ENCODE measurements at regions not wholly inside any gene's neighbourhood (a gene's known extent, or its start where the extent isn't known, plus 50 kb on each side); places are given as distances from the start of the nearest gene placed in this dataset.

DNA sequence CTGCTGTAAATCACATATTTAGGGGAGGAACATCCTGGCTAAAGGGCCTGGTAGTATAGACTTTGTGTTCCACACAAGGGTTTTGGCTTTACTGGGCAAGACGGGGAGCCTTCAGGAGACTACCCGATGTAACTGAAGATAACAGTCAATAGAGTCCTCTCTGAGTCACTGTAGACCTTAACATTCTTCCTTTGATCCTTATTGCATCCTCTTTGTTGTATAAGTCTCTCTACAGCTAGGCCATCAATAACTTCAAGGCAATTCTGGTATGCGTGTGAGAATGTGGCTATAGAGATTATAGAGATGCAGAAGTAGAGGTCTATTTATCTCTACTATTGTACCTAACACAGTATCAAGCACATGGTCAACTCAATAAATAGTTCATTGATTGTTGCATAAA is 67.3 kb upstream of the STK32A start:
- TF ChIP-seq, protein P1, sequence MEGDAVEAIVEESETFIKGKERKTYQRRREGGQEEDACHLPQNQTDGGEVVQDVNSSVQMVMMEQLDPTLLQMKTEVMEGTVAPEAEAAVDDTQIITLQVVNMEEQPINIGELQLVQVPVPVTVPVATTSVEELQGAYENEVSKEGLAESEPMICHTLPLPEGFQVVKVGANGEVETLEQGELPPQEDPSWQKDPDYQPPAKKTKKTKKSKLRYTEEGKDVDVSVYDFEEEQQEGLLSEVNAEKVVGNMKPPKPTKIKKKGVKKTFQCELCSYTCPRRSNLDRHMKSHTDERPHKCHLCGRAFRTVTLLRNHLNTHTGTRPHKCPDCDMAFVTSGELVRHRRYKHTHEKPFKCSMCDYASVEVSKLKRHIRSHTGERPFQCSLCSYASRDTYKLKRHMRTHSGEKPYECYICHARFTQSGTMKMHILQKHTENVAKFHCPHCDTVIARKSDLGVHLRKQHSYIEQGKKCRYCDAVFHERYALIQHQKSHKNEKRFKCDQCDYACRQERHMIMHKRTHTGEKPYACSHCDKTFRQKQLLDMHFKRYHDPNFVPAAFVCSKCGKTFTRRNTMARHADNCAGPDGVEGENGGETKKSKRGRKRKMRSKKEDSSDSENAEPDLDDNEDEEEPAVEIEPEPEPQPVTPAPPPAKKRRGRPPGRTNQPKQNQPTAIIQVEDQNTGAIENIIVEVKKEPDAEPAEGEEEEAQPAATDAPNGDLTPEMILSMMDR (IDR thresholded peaks at IDR 0.05; ENCODE audit: control insufficient read depth, insufficient read depth, low read depth, low read length, missing control alignments), result no peak
- no peak overlapping the region for H3K4me3 ChIP-seq (ENCODE audit: control insufficient read depth, low read depth, low read length)
- no peak for DNase-seq (ENCODE audit: low read depth)

DNA sequence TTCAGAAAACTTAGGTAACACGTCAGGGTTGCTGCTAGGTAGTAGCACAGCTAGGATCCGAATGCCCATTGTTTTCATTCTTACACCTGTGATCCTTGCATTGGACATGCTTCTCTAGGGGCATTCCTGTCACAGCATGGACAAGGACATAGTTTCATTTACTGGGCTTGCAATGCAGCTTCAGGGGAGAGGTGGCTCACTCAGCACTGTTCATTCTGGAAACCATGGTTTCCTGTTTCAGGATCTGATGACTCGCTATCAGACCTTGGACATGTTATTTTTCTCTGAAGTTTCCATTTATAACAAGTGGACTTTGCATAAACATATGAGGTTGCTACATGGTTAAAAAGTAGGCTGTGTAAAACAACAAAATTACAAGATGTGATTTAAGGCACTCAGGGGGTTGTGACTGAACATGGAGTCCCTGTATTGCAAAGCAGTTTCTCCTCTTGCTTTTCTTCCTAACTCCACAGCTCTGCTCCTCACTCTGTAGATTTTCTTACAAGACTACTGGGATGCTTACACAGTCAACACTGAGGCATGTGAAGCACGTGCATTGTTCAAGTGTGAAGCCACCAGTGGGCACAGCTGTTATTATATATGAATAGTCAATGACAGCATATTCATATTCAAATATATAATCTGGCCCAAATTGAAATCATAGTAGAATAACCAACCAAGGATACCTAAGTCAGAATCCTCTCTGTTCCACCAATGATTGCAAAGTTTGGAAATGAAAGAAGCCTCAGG is 66.1 kb upstream of the STK32A start:
- TF ChIP-seq, protein P1 (IDR thresholded peaks at IDR 0.05; ENCODE audit: control insufficient read depth, insufficient read depth, low read depth, low read length, missing control alignments), result no peak

DNA sequence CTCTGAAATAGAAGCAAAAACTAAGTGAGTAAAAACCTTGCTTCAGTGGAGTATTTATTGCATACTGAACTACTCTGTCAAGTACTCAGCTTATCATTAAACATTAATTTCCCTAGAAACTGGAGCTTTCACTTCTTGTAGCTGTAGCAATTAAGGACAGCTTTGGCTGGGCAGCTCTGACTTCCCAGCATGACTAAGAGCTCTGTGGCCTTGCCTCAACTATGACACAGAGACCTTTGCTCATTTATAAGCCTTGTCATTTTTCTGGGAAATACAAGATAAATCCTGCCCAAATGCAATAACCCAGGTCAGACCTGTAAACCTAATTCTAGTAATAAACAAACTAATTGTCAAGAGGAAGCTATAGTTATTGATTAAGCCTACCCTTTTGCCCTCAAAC is 65.4 kb upstream of the STK32A start:
- no peak overlapping the region for H3K4me3 ChIP-seq (ENCODE audit: control insufficient read depth, low read depth, low read length)
- TF ChIP-seq, protein P1 (IDR thresholded peaks at IDR 0.05; ENCODE audit: control insufficient read depth, insufficient read depth, low read depth, low read length, missing control alignments), result no peak
- DNase-seq (ENCODE audit: low read depth), result peak; percentile 45

More for the DNA sequence above, 66.1 kb upstream of the STK32A start:
- no peak overlapping the region for H3K4me3 ChIP-seq (ENCODE audit: control insufficient read depth, low read depth, low read length)
- DNase-seq (ENCODE audit: low read depth), result no peak

DNA sequence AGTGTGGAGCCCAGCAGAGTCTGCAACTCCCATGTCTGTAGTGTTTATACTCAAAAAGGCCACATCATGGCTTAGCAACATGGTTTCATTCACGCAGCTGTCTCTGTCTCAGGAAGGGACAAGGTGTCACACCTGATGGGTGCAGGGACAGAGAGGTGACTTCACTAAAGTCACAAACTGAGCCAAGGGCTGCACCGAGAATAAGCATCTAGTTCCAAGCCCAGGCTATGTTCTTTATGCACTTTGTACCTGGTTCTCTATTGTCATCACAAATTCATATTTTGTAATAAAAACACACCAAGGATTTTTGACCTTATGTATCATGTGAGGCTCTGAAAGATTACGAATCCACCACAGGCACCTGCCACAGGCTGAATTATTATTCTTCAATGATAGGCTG is 64.9 kb upstream of the STK32A start:
- TF ChIP-seq, protein P1 (IDR thresholded peaks at IDR 0.05; ENCODE audit: control insufficient read depth, insufficient read depth, low read depth, low read length, missing control alignments), result no peak
- no peak for DNase-seq (ENCODE audit: low read depth)
- H3K4me3 ChIP-seq (ENCODE audit: control insufficient read depth, low read depth, low read length), result no peak overlapping the region

DNA sequence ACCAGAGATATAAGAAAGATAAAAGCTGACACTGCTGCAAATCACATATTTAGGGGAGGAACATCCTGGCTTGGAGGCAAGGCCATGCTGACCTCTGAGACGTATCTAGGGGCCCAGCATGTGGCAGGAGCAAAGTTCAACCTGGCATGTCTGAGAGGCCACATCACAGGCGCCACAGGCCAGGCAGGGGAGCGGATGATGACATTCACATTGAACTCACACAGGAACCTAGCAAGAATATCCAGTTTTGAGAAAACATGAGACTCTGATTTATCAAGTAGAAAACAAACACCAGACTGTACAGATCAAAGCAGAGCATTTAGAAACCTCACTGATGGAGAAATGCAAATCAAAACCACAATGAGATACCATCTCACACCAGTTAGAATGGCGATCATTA is 64.2 kb upstream of the STK32A start:
- no peak for DNase-seq (ENCODE audit: low read depth)
- H3K4me3 ChIP-seq (ENCODE audit: control insufficient read depth, low read depth, low read length), result no peak overlapping the region
- TF ChIP-seq, protein P1 (IDR thresholded peaks at IDR 0.05; ENCODE audit: control insufficient read depth, insufficient read depth, low read depth, low read length, missing control alignments), result no peak

DNA sequence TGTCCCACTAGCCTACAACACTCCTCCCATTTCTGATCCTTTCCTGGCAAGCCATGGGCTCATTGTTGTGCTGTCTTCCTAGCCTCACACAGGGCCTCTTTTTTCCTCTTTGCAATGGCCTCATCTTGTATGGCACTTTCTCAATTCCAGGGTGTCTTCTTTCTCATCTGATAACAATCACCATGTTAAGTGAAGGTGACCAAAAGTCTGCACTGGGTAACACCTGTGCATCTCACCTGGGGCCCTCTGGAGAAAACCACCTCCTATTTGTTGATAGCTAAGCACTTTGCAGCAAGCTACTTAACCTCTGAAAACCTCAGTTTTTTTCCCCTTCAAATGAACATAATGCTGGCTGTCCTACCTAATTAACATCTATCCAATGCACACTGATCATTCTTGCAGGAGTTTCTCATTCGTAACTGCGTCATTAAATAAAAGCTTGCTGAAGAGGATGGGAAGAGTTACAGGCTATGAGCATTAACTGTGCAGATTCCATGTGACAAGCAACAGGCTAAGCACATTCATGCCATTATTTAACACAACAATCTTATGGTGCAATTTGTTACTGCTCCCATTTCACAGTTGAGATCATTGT is 60.1 kb upstream of the STK32A start:
- no peak for DNase-seq (ENCODE audit: low read depth)
- H3K4me3 ChIP-seq (ENCODE audit: control insufficient read depth, low read depth, low read length), result no peak overlapping the region
- TF ChIP-seq, protein P1 (IDR thresholded peaks at IDR 0.05; ENCODE audit: control insufficient read depth, insufficient read depth, low read depth, low read length, missing control alignments), result no peak
